ENCODE measurements at regions not wholly inside any gene's neighbourhood (a gene's known extent, or its start where the extent isn't known, plus 50 kb on each side); places are given as distances from the start of the nearest gene placed in this dataset.

GRCh38 chr3:164515256-164515655 is 563.0 kb downstream of the SI start:
- TF ChIP-seq ZNF624 (tag by site-specific recombination; IDR thresholded peaks at IDR 0.05) (no peak), ZSCAN16 (tag by site-specific recombination; IDR thresholded peaks at IDR 0.05) (no peak), CTCF (tag by site-specific recombination; IDR thresholded peaks at IDR 0.05) (no peak), YY1 (tag by site-specific recombination; IDR thresholded peaks at IDR 0.05) (no peak), ZNF776 (tag by site-specific recombination; IDR thresholded peaks at IDR 0.05; ENCODE audit: borderline replicate concordance) (no peak), ZBTB10 (tag by site-specific recombination; IDR thresholded peaks at IDR 0.05) (no peak)

Measured in HEK293 (cell line).